K562 (cell line): ENCODE measurements at regions not wholly inside any gene's neighbourhood (a gene's known extent, or its start where the extent isn't known, plus 50 kb on each side); places are given as distances from the start of the nearest gene placed in this dataset.

Experiments
- ATAC-seq: fragments of 200-7000 bp; cut with Tn5 transposase; 3 replicates; pipeline ENCODE4 v1.9.1; 2020; ENCODE audit warnings: moderate library complexity
- BruUV-seq: library from RNA; stranded (reverse); fragments of 400-500 nt; replicated peaks from 2 replicates; lab custom pipeline; 2021; lab: Mats Ljungman, UMichigan
- CTCF ChIA-PET: fragments of 300-600 bp; formaldehyde crosslinking; extraction: SDS; loops from one replicate; lab custom pipeline; 2021; ENCODE audit warnings: low intra/inter-chr PET ratio; lab: Yijun Ruan, JAX
- POLR2A ChIA-PET: fragments of 300-600, 350-650 bp; sonication (Branson Sonifier 250); formaldehyde crosslinking; extraction: SDS; loops from one replicate; lab custom pipeline; 2021; ENCODE audit warnings: antibody characterized with exemption, inconsistent platforms; lab: Yijun Ruan, JAX
- DNase-seq, 4 experiments: peaks; one replicate each; pipeline versions ENCODE4 v3.0.0 to v3.0.0-alpha.2; 2011 to 2018; ENCODE audit warnings: low spot score in 3 of 4, mixed read lengths in 3 of 4; ENCODE audit errors: extremely low read depth in 1 of 4
- FAIRE-seq: peaks from 2 replicates; lab custom pipeline; 2011; peaks lifted over from hg19 to GRCh38; lab: Jason Lieb, UNC
- H2AFZ ChIP-seq: 2 replicates; pipeline ENCODE4 v1.6.0; 2011; ENCODE audit warnings: low read depth, low read length, control low read depth, inconsistent platforms
- H3K27ac ChIP-seq: fragments of 200-600 bp; 3 replicates; pipeline ENCODE4 v1.8.0; 2011; ENCODE audit warnings: low read depth, mild to moderate bottlenecking, control low read depth, inconsistent platforms, low read length, moderate library complexity, mixed read lengths; ENCODE audit errors: extremely low read depth
- H3K27me3 ChIP-seq, 2 experiments: fragments of 300-600 bp in 1 of 2; 2 replicates in 1 of 2; 3 replicates in 1 of 2; pipeline versions ENCODE4 v1.6.0 to v1.8.0; 2011; ENCODE audit warnings: inconsistent platforms in 2 of 2, low read length in 2 of 2, mild to moderate bottlenecking in 1 of 2, mixed read lengths in 1 of 2, moderate library complexity in 1 of 2; ENCODE audit not compliant: control insufficient read depth in 2 of 2, insufficient read depth in 2 of 2
- H3K36me3 ChIP-seq: fragments of 300-600 bp; 3 replicates; pipeline ENCODE4 v1.8.0; 2011; ENCODE audit warnings: mild to moderate bottlenecking, low read length, inconsistent platforms; ENCODE audit not compliant: control insufficient read depth, insufficient read depth
- H3K4me1 ChIP-seq, 2 experiments: fragments of 200-600 bp in 1 of 2; replicated peaks in 1 of 2; 2 replicates in 1 of 2; 3 replicates in 1 of 2; pipeline versions ENCODE4 v1.5.1 to v1.8.0; 2011; ENCODE audit warnings: inconsistent platforms in 2 of 2, low read length in 2 of 2, mild to moderate bottlenecking in 1 of 2, mixed read lengths in 1 of 2, moderate library complexity in 1 of 2; ENCODE audit not compliant: control insufficient read depth in 2 of 2, insufficient read depth in 2 of 2
- H3K4me2 ChIP-seq: 2 replicates; pipeline ENCODE4 v1.6.1; 2011; ENCODE audit warnings: low read length, control low read depth, inconsistent platforms, mixed read lengths; ENCODE audit not compliant: insufficient read depth
- H3K4me3 ChIP-seq: fragments of 200-600 bp; sonication (generic), shearing (Covaris generic); 2 replicates; pipeline ENCODE4 v1.5.1; 2016; ENCODE audit warnings: control low read depth, inconsistent platforms
- H3K79me2 ChIP-seq: fragments of 200-600 bp; 3 replicates; pipeline ENCODE4 v1.8.0; 2011; ENCODE audit warnings: low read length, inconsistent platforms; ENCODE audit not compliant: control insufficient read depth, insufficient read depth
- H3K9ac ChIP-seq, 2 experiments: 2 replicates each; pipeline versions ENCODE4 v1.6.0 to v1.6.1; 2011; ENCODE audit warnings: low read depth in 2 of 2, low read length in 2 of 2, control low read depth in 1 of 2, inconsistent platforms in 1 of 2, mild to moderate bottlenecking in 1 of 2, mixed read lengths in 1 of 2; ENCODE audit not compliant: insufficient read depth in 1 of 2
- H3K9me1 ChIP-seq: one replicate; pipeline ENCODE4 v1.6.0; 2011; ENCODE audit warnings: inconsistent platforms, mild to moderate bottlenecking, low read length, moderate library complexity; ENCODE audit not compliant: control insufficient read depth, insufficient read depth
- H3K9me3 ChIP-seq: replicated peaks from 2 replicates; pipeline ENCODE4 v1.5.1; 2011; ENCODE audit warnings: low read depth, low read length, inconsistent platforms; ENCODE audit not compliant: control insufficient read depth, insufficient read depth
- H4K20me1 ChIP-seq: replicated peaks from 2 replicates; pipeline ENCODE4 v1.6.1; 2011; ENCODE audit warnings: low read length, inconsistent platforms, mixed read lengths; ENCODE audit not compliant: control insufficient read depth, insufficient read depth
- BCOR ChIP-seq: fragments of 450-650 bp; IDR thresholded peaks from 2 replicates; pipeline ENCODE4 v1.6.1; 2016
- CBFB ChIP-seq: sonication (generic); formaldehyde crosslinking; IDR thresholded peaks from 2 replicates; pipeline ENCODE4 v1.4.0; 2020; ENCODE audit warnings: mild to moderate bottlenecking, missing genetic modification reagents
- E4F1 ChIP-seq: fragments of 250-450 bp; sonication (Bioruptor Pico); IDR thresholded peaks from 2 replicates; pipeline ENCODE4 v1.5.0; 2021; ENCODE audit warnings: mild to moderate bottlenecking, borderline replicate concordance
- FOSL1 ChIP-seq: fragments of 200-800 bp; sonication (Bioruptor generic); conservative IDR thresholded peaks from 2 replicates; pipeline ENCODE4 v1.6.1; 2016; ENCODE audit warnings: missing genetic modification characterization, missing compliant biosample characterization
- MXI1 ChIP-seq: IDR thresholded peaks from 2 replicates; pipeline ENCODE4 v1.6.1; 2011; ENCODE audit warnings: low read depth, mild to moderate bottlenecking, improper control_type of control experiment, low read length
- NR4A1 ChIP-seq, 2 experiments: fragments of 250-450 bp in 1 of 2; fragments of 450-650 bp in 1 of 2; sonication (Bioruptor Pico) in 1 of 2; IDR thresholded peaks; 2 replicates each; pipeline versions ENCODE4 v1.4.0 to v1.6.1; 2016 to 2020; ENCODE audit warnings: mild to moderate bottlenecking in 2 of 2, missing compliant biosample characterization in 1 of 2, missing genetic modification characterization in 1 of 2, moderate library complexity in 1 of 2
- RUNX1 ChIP-seq: sonication (generic); IDR thresholded peaks from 2 replicates; pipeline ENCODE4 v1.6.1; 2016; ENCODE audit warnings: antibody characterized with exemption, low read depth
- SAFB2 ChIP-seq: fragments of 200-400 bp; formaldehyde crosslinking; IDR thresholded peaks from 2 replicates; pipeline ENCODE4 v1.6.1; 2018; ENCODE audit warnings: borderline replicate concordance, low read length, low read depth, moderate library complexity; ENCODE audit not compliant: severe bottlenecking
- TAL1 ChIP-seq: fragments of 450-650 bp; IDR thresholded peaks from 2 replicates; pipeline ENCODE4 v1.6.1; 2016; ENCODE audit warnings: mild to moderate bottlenecking
- TRIM24 ChIP-seq, 2 experiments: fragments of 450-650 bp; IDR thresholded peaks; 2 replicates each; pipeline ENCODE4 v1.6.1; 2016
- ZBTB8A ChIP-seq: fragments of 450-650 bp; IDR thresholded peaks from 2 replicates; pipeline ENCODE4 v1.6.1; 2018; ENCODE audit warnings: mild to moderate bottlenecking, moderate library complexity; ENCODE audit not compliant: partially characterized antibody
- ZNF778 ChIP-seq: fragments of 450-650 bp; formaldehyde crosslinking; IDR thresholded peaks from 2 replicates; pipeline ENCODE4 v1.4.0; 2020; ENCODE audit warnings: mild to moderate bottlenecking, moderate library complexity
- WGBS: fragments of 100-300 bp; shearing (Covaris generic); methylation state at CpG from one replicate; pipeline ENCODE4 v1.1.6; 2016; ENCODE audit warnings: low coverage, mixed read lengths; ENCODE audit not compliant: insufficient coverage; ENCODE audit errors: missing lambda C conversion rate; 5-methylcytosine and 5-hydroxymethylcytosine counted together
- in situ Hi-C: fragments of 300-500 bp; cut with MboI; formaldehyde crosslinking; loops from 4 replicates; pipeline ENCODE4 v1.15.0; 2018; ENCODE audit warnings: inconsistent platforms, mixed read lengths
- intact Hi-C: fragments of 100-400 bp; cut with micrococcal nuclease; formaldehyde crosslinking; loops from 2 replicates; pipeline ENCODE4 v1.14.2; 2022

GRCh38 chr14:95413289-95414215, 93.8 kb upstream of the CLMN start (continued):
- no peak for TF ChIP-seq SAFB2
- no peak for TF ChIP-seq NR4A1 (CRISPR knock-in tag; IDR thresholded peaks at IDR 0.05)
- no peak for TF ChIP-seq NR4A1 (tag; IDR thresholded peaks at IDR 0.05)
- TF ChIP-seq E4F1 (CRISPR knock-in tag), result no peak
- no peak for TF ChIP-seq TRIM24 (IDR thresholded peaks at IDR 0.05)

DNA sequence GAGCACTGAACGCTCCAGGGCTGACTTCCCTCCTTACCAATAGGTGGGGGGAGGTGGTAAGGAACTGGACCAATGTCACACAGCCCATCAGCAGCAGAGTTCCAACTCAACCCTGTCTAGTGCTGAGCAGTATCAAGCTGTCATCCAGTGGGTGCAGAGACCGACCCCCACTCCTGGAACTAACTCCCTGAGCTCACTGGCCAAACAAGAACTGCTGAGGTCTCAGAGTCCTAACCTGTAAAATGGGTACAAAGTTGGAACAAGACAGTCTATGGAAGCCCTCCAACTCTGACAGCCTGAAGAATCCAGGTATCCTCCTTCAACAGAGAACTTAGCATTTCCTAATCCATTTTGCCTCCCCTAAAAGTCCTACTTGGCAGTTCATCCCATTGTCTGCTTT, 91.1 kb upstream of the CLMN start:
- H3K9ac ChIP-seq, result no peak overlapping the region
- BruUV-seq, result no TSS peak
- ChIA-PET POLR2A (interaction anchor here (0.7 to 1.3 kb wide), 2 partner anchors 8 to 884 kb away, joined by 3 to 6 read pairs; no protein-coding TSS in a partner anchor), CTCF (no interaction called here)
- H3K9me3 ChIP-seq, result no peaks in the 10 kb centered on the region
- no peak overlapping the region for H3K27ac ChIP-seq
- in situ Hi-C loops (no loop called here), intact Hi-C loops (no loop called here)
- no peak for ATAC-seq
- no peak for DNase-seq
- H4K20me1 ChIP-seq, result no peaks in the 10 kb centered on the region; the same call in 1 of the 2 replicates
- 6% methylated on average over 2 of the region's 2 CpGs for WGBS
- H3K27me3 ChIP-seq, result peaks cover 3 to 33% of the 10 kb centered on the region in 2 experiments; a peak in 2 of 5 replicates
- no peak for FAIRE-seq
- no peaks in the 10 kb centered on the region for H3K79me2 ChIP-seq
- H3K4me1 ChIP-seq, result no peaks in the 10 kb centered on the region
- no peaks in the 10 kb centered on the region for H3K36me3 ChIP-seq
- no peak overlapping the region for H2AFZ ChIP-seq
- no peak overlapping the region for H3K4me2 ChIP-seq
- H3K9me1 ChIP-seq, result no peaks in the 10 kb centered on the region
- TF ChIP-seq ZBTB8A (no peak), MXI1 (no peak), CBFB (no peak), FOSL1 (no peak), TAL1 (no peak), ZNF778 (no peak), BCOR (no peak), RUNX1 (no peak)
- H3K4me3 ChIP-seq, result no peak overlapping the region
